Ascending aorta (tissue), 2 donors: ENCODE measurements at regions not wholly inside any gene's neighbourhood (a gene's known extent, or its start where the extent isn't known, plus 50 kb on each side); places are given as distances from the start of the nearest gene placed in this dataset.

Experiments used
- DNase-seq, 2 donors: peaks; one replicate each; pipeline ENCODE4 v3.0.0-alpha.2; 2019; ENCODE audit warnings: low spot score in 2 of 2
- H3K27ac ChIP-seq, 2 donors: fragments of 200-600 bp; sonication (generic); one replicate each; pipeline ENCODE4 v1.5.1; 2016 to 2017; ENCODE audit warnings: mild to moderate bottlenecking in 1 of 2
- H3K27me3 ChIP-seq: fragments of 200-600 bp; sonication (generic); one replicate; pipeline ENCODE4 v1.5.1; 2017
- H3K36me3 ChIP-seq, 2 donors: fragments of 200-600 bp; sonication (generic); one replicate each; pipeline ENCODE4 v1.5.1; 2016
- H3K4me1 ChIP-seq, 2 donors: fragments of 200-600 bp; sonication (generic); one replicate each; pipeline ENCODE4 v1.5.1; 2016 to 2017; ENCODE audit warnings: mild to moderate bottlenecking in 1 of 2
- H3K4me3 ChIP-seq, 2 donors: fragments of 200-600 bp; sonication (generic); one replicate each; pipeline ENCODE4 v1.5.1; 2016 to 2017; ENCODE audit warnings: mild to moderate bottlenecking in 1 of 2
- H3K9me3 ChIP-seq, 2 donors: fragments of 200-600 bp; sonication (generic); one replicate each; pipeline ENCODE4 v1.5.1; 2016
- intact Hi-C: fragments of 100-400 bp; cut with DNase I; formaldehyde crosslinking; loops from one replicate; pipeline ENCODE4 v1.15.1; 2023
- TF ChIP-seq, protein P1 (sequence below), 3 experiments: fragments of 200-600 bp in 2 of 3; fragments of 450-650 bp in 1 of 3; sonication (generic) in 2 of 3; IDR thresholded peaks; one replicate each; pipeline ENCODE4 v1.5.1; 2016 to 2019; ENCODE audit warnings: antibody characterized with exemption in 3 of 3, mild to moderate bottlenecking in 1 of 3, moderate library complexity in 1 of 3

DNA sequence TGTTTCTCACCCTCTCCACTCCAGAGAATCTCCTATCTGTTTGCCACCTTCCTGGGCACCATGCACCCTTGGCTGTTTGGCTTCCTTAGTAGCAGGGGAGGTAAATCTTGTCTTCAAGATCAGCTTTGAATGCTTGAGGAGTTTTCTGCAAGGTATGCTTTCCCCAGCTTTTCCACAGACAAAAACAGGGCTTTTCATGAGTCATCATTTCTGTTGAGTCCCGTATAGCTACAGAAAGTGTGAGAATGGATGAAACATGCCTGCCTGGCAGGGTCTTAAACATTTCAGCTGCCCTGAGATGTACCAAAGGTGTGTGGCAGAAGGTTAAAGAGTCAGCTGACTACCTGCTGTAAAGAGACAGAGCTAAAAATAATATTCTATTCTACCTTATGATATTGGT is 875.2 kb upstream of the EEF2KMT start:
- H3K9me3 ChIP-seq, result no peaks in the 10 kb centered on the region
- TF ChIP-seq, protein P1, sequence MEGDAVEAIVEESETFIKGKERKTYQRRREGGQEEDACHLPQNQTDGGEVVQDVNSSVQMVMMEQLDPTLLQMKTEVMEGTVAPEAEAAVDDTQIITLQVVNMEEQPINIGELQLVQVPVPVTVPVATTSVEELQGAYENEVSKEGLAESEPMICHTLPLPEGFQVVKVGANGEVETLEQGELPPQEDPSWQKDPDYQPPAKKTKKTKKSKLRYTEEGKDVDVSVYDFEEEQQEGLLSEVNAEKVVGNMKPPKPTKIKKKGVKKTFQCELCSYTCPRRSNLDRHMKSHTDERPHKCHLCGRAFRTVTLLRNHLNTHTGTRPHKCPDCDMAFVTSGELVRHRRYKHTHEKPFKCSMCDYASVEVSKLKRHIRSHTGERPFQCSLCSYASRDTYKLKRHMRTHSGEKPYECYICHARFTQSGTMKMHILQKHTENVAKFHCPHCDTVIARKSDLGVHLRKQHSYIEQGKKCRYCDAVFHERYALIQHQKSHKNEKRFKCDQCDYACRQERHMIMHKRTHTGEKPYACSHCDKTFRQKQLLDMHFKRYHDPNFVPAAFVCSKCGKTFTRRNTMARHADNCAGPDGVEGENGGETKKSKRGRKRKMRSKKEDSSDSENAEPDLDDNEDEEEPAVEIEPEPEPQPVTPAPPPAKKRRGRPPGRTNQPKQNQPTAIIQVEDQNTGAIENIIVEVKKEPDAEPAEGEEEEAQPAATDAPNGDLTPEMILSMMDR (IDR thresholded peaks at IDR 0.05), result no peak
- no peaks in the 10 kb centered on the region for H3K4me1 ChIP-seq
- no peaks in the 10 kb centered on the region for H3K36me3 ChIP-seq
- H3K27me3 ChIP-seq, result no peaks in the 10 kb centered on the region
- no peak for DNase-seq
- no peak overlapping the region for H3K27ac ChIP-seq
- H3K4me3 ChIP-seq, result no peak overlapping the region
- intact Hi-C loops, result no loop called here

DNA sequence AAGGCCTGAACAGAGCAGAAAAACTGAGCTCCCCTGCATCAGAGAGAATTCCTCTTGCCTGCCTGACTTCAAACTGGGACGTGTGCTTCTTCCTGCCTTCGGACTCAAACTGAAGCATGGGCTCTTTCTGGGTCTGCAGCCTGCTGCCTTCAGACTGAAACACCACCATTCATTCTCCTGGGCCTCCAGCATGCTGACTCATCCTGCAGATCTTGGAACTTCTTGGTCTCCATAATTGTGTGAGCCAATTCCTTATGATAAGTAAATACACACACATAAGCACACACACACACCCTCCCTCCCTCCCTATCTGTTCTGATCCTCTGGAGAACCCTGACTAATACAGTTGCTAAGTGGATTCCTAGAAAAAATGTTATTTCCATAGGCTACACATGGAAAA is 874.3 kb upstream of the EEF2KMT start:
- Histone ChIP-seq H3K9me3 (no peaks in the 10 kb centered on the region), H3K36me3 (no peaks in the 10 kb centered on the region), H3K27ac (no peak overlapping the region), H3K4me3 (no peak overlapping the region), H3K27me3 (no peaks in the 10 kb centered on the region), H3K4me1 (no peaks in the 10 kb centered on the region)
- no peak for DNase-seq
- intact Hi-C loops, result no loop called here
- TF ChIP-seq, protein P1 (IDR thresholded peaks at IDR 0.05), result no peak

DNA sequence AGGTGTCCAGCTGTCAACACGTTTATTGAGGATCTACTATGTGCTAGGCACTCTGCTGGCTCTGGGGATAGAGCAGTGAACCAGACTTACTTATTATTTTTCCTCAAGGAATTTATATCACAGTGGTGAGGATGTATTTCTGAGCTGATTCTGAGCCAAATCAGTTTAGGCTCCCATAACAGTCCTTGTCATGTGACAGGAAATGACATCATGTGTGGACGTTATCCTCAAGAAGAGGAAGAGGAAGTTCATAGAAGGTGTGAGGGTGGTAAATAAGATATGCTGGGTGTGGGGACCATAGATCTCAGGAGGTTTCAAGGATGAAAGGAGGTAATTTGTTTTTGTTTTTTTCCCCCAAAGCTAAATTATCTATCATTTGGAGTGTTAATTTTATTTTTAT is 873.5 kb upstream of the EEF2KMT start:
- Histone ChIP-seq H3K36me3 (no peaks in the 10 kb centered on the region), H3K4me3 (no peak overlapping the region), H3K27ac (no peak overlapping the region), H3K4me1 (no peaks in the 10 kb centered on the region), H3K27me3 (no peaks in the 10 kb centered on the region), H3K9me3 (no peaks in the 10 kb centered on the region)
- no peak for DNase-seq
- TF ChIP-seq, protein P1 (IDR thresholded peaks at IDR 0.05), result no peak
- intact Hi-C loops, result no loop called here

DNA sequence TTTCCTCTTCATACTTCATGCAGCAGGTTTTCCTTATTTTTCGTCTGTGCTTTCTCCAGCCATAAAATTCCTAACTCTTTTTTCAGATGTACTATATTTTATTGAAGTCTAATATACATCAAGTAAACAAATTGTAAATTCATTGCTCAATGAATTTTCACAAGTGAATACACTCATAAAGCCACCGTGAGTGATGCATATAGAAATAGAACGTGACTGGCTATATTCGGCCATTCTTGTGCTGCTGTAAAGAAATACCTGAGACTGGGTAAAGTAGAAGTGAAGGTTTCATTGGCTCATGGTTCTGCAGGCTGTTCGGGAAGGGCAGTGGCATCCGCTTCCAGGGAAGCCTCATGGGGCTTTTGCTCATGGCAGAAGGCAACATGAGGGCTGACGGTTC is 868.4 kb upstream of the EEF2KMT start:
- TF ChIP-seq, protein P1 (IDR thresholded peaks at IDR 0.05), result no peak
- Histone ChIP-seq H3K36me3 (no peaks in the 10 kb centered on the region), H3K27ac (no peak overlapping the region), H3K4me3 (no peak overlapping the region), H3K27me3 (no peaks in the 10 kb centered on the region), H3K4me1 (no peaks in the 10 kb centered on the region), H3K9me3 (no peaks in the 10 kb centered on the region)
- no peak for DNase-seq
- intact Hi-C loops, result loop anchor here (5.0 kb wide), 1 partner anchor 49 kb away; no protein-coding TSS in a partner anchor

DNA sequence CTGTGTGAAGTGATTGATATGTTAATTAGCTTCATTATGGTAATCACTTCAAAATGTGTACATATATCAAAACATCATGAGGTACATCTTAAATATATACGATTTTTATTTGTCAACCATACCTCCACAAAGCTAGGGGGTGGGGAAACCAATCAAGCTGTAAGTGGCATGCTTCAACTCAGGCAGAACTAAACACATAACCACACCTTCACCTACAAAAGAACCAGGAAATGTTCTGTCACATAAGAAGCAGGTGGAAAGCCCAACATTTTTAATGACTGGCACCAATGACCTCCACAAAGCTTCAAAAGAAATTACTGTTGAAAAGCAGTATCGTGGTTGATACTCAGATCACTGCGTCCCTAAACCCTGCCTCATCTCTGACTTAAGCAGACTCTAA is 867.7 kb upstream of the EEF2KMT start:
- Histone ChIP-seq H3K9me3 (no peaks in the 10 kb centered on the region), H3K36me3 (no peaks in the 10 kb centered on the region), H3K4me3 (no peak overlapping the region), H3K27me3 (no peaks in the 10 kb centered on the region), H3K27ac (no peak overlapping the region), H3K4me1 (no peaks in the 10 kb centered on the region)
- DNase-seq, result no peak
- TF ChIP-seq, protein P1 (IDR thresholded peaks at IDR 0.05), result no peak
- intact Hi-C loops, result loop anchor here (5.0 kb wide), 1 partner anchor 48 kb away; no protein-coding TSS in a partner anchor

DNA sequence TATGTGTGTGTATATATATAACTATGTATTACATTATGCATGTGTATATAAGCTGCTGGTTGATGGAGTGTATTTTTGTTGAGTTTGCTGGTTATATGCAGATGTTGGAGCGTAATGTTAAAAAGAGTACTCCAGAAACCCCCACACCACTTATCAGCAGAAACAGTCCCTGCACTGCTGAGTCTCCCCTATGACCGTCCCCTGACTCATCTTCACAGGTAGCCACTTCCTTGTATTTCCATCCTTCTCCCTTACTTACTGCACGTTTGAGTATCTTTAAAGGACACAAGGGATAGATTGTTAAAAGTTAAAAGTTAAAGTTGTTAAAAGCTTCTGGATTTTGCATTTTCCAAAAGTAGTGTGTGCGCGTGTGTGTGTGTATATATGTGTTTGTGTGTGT is 853.9 kb upstream of the EEF2KMT start:
- H3K27ac ChIP-seq, result no peak overlapping the region
- H3K4me3 ChIP-seq, result no peak overlapping the region
- H3K36me3 ChIP-seq, result no peaks in the 10 kb centered on the region
- H3K9me3 ChIP-seq, result no peaks in the 10 kb centered on the region
- no peak for DNase-seq
- intact Hi-C loops, result no loop called here
- TF ChIP-seq, protein P1 (IDR thresholded peaks at IDR 0.05), result no peak
- no peaks in the 10 kb centered on the region for H3K27me3 ChIP-seq
- H3K4me1 ChIP-seq, result no peaks in the 10 kb centered on the region
